HT-29 (cell line): ENCODE measurements at regions not wholly inside any gene's neighbourhood (a gene's known extent, or its start where the extent isn't known, plus 50 kb on each side); places are given as distances from the start of the nearest gene placed in this dataset.
A peak's percentile ranks its signal among the peaks of the same experiment; 100 is the strongest.
"Not testable (repeated sequence)": the region's sequence is repeated elsewhere in the genome, so short reads cannot be mapped to it uniquely, and the experiment has no call there.

Source experiments
- DNase-seq: peaks from one replicate; pipeline ENCODE4 v3.0.0-alpha.2; 2015; ENCODE audit warnings: low spot score

- DNase-seq = no peak
Observed at GRCh38 chr3:150247441-150247840, 160.7 kb upstream of the TSC22D2 start.

- DNase-seq = no peak
Observed at GRCh38 chr3:150243466-150243865, 164.6 kb upstream of the TSC22D2 start.

- DNase-seq = no peak
Observed at GRCh38 chr3:150242220-150242936, 165.7 kb upstream of the TSC22D2 start.

GRCh38 chr3:150240891-150241290 lies 167.2 kb upstream of the TSC22D2 start:
- no peak for DNase-seq

GRCh38 chr3:150239766-150240165 lies 168.3 kb upstream of the TSC22D2 start:
- no peak for DNase-seq

- DNase-seq = peak; percentile 90
Observed at GRCh38 chr3:150238995-150239619, 169.0 kb upstream of the TSC22D2 start.

- DNase-seq = peak; percentile 93
Observed at GRCh38 chr3:150238048-150238802, 169.9 kb upstream of the TSC22D2 start.

GRCh38 chr3:150237490-150237889 lies 170.6 kb upstream of the TSC22D2 start:
- peak; percentile 71 for DNase-seq

- no peak for DNase-seq
Observed at GRCh38 chr3:150236316-150237082, 171.6 kb upstream of the TSC22D2 start.

GRCh38 chr3:150235799-150236198 lies 172.3 kb upstream of the TSC22D2 start:
- no peak for DNase-seq

GRCh38 chr3:150232992-150233451 lies 175.1 kb upstream of the TSC22D2 start:
- no peak for DNase-seq

GRCh38 chr3:150230037-150230436 lies 178.1 kb upstream of the TSC22D2 start:
- DNase-seq = no peak

- DNase-seq = not testable (repeated sequence)
Observed at GRCh38 chr3:150228626-150229025, 179.5 kb upstream of the TSC22D2 start.

- DNase-seq = peak; percentile 90
Observed at GRCh38 chr3:150227839-150228238, 180.3 kb upstream of the TSC22D2 start.

- no peak for DNase-seq
Observed at GRCh38 chr3:150225986-150226385, 182.1 kb upstream of the TSC22D2 start.

GRCh38 chr3:150223558-150223957 lies 184.5 kb upstream of the TSC22D2 start:
- no peak for DNase-seq

GRCh38 chr3:150222691-150223489 lies 185.2 kb upstream of the TSC22D2 start:
- DNase-seq = no peak

- no peak for DNase-seq
Observed at GRCh38 chr3:150221904-150222523, 186.1 kb upstream of the TSC22D2 start.

- no peak for DNase-seq
Observed at GRCh38 chr3:150220799-150221198, 187.3 kb upstream of the TSC22D2 start.

- no peak for DNase-seq
Observed at GRCh38 chr3:150220041-150220440, 188.1 kb upstream of the TSC22D2 start.
